CD1c-positive myeloid dendritic cell (primary cell): ENCODE measurements at regions not wholly inside any gene's neighbourhood (a gene's known extent, or its start where the extent isn't known, plus 50 kb on each side); places are given as distances from the start of the nearest gene placed in this dataset.
A peak's percentile ranks its signal among the peaks of the same experiment; 100 is the strongest.

ENCODE experiments used
- DNase-seq: peaks from one replicate; pipeline ENCODE4 v3.0.0-alpha.2; 2016; ENCODE audit errors: extremely low spot score

DNA sequence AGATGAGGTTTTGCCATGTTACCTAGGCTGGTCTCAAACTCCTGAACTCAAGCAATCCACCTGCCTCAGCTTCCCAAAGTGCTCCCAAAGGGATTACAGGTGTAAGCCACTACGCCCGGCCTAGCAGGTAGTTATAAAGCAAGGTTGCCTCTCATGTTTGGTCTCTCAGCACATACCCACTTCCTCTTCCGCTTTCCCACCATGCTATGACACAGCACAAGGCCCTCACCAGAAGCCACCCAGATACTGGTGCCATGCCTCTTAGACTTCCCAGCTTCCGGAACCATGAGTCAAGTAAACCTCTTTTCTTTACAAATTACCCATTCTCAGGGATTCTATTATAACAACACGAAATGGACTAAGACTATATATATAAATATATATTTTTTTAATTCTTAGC, 143.6 kb downstream of the COPRS start:
- DNase-seq: peak; percentile 63

DNA sequence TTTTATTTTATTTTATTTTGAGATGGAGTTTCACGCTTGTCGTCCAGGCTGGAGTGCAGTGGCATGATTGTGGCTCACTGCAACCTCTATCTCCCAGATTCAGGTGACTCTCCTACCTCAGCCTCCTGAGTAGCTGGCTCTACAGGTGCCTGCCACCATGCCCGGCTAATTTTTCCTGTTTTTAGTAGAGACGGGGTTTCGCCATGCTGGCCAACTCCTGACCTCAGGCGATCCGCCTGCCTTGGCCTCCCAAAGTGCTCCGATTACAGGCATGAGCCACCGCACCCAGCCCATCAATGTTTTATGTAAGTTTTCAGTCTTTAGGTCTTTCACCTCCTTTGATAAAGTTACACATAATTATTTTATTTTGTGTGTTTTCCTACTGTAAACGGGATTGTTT, 154.6 kb downstream of the COPRS start:
- no peak for DNase-seq

DNA sequence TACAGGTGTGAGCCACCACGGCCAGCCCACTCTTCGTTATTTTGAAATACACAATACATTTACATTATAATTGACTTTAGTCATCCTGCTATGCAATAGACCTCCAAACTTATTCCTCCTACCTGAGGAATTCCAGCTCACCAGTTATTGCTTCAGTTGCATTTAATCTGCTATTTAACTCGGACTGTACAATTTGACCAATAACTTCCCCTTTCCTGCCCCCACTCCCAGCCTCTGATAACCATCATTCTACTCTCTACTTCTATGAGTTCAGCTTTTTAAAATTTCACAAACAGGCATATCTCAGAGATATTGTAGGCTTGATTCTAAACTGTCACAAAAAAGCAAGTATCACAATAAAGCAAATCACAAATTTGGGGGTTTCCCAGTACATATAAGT, 157.0 kb downstream of the COPRS start:
- DNase-seq: peak; percentile 15

DNA sequence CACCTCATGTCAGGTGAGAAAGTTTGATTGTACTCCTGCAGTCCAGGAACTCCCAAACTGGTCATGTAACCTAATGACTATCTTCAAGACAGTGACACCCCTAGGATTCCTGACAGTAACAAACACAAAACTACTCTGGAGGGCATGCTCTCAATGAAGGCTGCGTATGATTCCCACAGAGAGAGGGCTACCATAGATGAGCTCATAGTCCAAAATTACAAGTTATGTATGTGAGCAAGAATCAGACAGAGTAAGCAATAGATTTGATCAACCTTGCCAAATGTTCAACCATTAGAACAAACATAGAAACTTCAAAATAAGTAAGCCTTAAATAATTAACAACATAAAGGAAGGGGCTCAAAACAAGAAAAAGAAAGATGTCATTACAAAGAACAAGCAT, 158.1 kb downstream of the COPRS start:
- DNase-seq: no peak

DNA sequence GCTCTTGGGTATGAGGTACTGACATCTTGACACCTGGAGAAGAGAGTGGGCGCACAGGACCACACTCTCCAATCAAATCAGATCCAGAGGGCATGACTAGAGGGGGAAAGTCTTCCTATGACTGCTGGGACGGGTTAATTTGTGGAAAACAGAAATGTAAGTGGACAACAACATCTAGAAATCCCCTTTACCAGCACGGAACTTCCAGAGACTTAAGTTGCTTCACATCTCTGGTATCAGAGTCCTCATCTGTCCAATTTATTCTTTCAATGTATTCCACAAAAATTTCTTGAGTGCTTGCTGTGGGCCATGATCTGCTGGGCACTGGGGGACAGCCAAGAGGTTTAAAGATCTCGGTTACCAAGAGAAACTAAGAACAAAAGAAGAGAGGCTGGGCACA, 159.2 kb downstream of the COPRS start:
- no peak for DNase-seq

DNA sequence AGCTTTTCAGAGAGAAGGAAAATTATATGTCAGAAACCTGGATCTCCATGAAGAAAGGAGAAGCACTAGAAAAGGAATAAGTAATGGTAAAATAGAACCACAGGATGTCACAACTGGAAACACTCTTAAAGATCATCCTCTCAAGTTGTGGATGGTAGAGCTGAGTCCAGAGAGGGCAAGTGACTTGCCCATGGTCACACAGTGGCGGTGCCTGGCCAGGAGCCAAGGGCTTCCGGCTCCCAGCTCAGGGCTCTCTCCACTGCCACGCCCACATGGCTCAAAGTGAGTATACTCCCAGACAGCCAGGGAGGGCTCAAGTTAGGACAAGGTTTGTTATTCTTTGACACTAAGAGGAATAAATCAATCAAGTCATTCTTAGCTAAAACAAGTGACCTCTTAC, 159.8 kb downstream of the COPRS start:
- DNase-seq: no peak

DNA sequence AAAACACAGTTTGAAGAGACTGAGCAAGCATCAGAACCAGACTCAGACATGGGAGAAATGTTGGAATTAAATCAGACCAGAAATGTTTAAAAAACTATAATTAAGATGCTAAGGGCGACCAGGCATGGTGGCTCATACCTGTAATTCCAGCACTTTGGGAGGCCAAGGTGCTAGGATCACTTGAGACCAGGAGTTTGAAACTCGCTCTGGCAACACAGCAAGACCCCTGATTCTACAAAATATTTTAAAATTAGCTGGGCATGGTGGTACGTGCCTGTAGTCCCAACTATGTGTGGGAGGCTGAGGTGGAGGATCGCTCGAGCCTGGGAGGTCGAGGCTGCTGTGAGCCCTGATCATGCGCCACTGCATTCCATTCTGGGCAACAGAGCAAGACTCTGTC, 160.3 kb downstream of the COPRS start:
- no peak for DNase-seq

DNA sequence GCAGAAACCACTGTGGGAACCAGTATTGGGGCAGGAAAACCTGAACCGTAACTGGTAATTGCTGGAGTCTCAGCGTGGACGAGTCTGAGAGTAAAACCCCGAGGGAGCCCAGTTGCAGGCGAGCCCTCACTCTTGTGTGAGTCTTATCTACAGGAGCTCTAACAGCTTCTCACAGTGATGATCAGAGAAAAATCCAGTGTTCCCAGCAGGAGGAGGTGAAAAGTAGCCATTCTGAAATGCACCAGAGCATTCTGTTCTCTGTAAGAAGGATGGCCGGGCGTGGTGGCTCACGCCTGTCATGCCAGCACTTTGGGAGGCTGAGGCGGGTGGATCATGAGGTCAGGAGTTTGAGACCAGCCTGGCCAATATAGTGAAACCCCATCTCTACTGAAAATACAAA, 161.2 kb downstream of the COPRS start:
- no peak for DNase-seq

DNA sequence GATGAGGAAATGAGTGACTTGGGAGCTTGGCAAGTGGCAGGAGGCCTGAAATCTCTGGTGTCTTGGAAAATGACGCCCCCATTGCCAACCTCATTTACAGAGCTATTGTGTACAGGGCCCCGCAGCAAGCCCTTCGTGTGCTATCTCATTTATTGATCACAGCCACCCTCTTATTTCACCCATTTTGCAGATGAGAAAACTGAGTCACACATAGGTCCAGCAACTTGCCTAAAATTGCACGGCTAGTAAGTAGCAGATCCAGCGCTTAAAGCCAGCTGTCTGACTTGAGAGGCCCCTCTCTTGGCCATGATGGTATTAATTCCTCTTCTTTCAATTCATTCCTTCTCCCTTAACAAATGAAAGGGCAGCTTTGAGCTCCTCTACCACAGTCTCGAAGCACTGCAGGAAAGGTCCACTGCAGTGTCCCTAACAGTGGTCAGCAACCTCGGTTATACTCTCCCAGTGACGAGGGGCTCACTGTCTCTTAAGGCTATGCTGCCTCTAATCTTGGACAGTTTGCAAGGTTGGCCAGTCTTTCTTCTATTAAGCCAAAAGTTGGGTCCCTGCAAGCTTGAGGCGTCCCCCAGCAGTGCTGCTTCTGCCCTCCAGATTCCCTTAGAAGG, 162.2 kb downstream of the COPRS start:
- no peak for DNase-seq

DNA sequence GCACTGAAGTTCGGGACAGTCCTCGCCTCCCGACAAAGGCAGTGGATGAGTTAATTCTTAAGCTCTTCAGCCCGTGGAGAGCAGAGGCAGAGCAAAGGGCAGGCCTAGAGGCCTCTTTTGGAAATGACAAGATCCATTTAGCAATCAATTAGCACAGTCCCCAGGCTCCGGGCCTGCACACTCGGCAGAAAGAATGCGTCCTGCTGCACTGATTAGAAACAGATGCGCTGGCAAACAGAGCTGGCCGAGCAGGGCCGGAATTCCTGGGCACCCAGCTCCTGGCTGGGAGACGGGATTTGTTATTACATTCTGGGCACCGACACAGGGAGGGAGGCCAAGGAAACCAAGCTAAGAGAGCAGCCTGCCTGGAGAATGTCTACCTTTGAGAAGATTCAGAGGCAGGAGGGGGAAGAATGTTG, 162.9 kb downstream of the COPRS start:
- DNase-seq: no peak

DNA sequence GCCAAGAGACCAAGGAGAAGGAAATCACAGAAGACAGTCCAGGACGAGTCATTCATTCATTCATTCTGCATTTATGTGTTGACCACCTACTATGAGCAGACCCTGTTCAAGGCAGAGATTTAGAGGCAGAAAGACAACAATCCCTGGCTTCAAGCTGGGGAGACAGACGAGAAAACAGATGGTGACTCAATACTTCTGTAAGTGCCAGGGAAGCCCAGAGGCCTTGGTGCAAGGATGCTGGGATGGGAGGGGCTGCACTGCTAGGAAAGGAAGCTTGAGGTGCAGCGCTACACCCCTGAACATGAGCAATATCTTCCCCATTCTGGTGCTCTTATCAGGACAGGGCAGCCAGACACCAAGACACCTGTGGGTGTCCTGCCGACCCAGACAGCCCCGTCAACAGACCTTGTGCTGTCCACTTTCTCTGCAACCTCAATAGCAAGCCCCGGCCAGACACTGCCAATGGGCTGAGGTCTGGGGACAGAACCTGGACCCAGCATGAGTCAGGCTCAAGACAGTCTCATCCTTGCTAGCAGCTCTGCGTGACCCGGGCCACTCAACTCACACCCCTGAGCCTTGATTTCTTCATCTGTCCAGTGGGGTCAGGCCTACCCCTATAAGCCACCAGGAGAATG, 163.5 kb downstream of the COPRS start:
- no peak for DNase-seq

DNA sequence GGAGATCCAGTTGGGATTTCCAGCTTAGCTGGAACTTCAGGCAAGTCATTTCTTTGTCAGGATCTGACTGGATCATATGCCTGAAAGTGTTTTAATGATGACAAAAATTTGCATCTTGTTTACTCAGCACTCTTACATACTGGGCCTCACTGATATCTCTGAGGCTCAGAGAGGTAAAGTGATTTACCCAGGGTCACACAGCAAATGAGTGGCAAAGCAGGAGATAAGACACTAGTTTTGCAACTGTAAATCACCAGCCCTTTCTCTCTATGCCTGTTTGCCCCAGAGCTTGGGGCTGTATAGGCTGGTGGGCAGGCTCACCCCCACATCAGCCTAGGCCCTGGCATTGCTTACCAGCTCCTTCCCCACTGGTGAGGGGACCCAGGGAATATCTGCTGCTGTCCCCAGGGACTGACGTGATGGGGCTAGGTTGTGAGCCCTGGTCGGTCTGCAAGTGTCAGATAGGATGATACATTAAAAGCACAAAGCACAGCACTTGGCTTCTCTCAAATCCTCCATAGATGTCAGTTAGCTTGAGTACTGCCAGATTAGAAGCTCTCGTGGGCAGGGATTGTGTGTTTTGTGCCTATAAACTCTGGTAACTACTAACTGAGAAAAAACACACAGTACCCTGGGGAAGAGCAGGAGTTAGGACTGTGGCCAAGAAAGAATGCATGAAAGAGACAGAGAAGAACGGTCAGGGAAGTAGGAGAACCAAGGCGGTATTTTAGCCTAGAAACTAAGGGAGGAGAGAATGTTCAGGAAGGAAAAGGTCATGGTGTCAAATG, 165.4 kb downstream of the COPRS start:
- no peak for DNase-seq

DNA sequence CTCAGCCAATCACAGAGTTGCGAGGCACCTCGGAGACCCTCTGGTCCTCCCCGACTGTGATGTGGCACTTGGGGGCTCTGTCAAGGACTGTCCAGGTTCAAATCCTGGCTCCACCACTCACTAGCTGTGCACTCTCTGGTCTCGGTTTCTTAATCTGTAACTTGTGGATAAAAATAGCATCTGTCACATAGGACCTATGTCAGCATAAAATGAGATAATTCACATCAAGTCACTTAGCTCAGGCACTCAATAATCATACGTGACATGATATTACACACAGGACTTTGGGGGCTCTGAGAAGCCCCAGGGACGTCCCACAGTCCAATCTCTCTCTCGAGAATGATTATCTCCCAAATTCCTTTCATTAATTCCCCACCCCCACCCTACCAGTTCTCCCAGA, 166.4 kb downstream of the COPRS start:
- no peak for DNase-seq

DNA sequence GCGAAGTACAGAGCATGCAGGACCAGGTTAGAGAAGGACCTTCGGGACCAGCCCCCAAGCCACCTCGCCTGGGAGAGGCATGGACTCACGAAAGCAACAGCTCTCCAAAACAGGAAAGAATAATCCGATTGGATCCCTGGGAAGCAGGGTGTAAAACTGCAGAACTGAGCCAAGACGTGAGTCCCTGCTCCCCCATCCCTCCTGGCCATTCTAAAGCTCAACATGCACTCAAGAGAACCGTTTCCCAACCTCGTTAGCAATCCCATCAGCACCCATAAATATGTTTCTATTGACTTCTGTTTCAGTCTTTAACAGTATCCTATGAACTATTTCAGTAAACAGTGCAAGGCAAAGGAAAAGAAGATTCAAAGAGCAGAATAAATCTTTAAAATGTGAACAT, 167.0 kb downstream of the COPRS start:
- no peak for DNase-seq

DNA sequence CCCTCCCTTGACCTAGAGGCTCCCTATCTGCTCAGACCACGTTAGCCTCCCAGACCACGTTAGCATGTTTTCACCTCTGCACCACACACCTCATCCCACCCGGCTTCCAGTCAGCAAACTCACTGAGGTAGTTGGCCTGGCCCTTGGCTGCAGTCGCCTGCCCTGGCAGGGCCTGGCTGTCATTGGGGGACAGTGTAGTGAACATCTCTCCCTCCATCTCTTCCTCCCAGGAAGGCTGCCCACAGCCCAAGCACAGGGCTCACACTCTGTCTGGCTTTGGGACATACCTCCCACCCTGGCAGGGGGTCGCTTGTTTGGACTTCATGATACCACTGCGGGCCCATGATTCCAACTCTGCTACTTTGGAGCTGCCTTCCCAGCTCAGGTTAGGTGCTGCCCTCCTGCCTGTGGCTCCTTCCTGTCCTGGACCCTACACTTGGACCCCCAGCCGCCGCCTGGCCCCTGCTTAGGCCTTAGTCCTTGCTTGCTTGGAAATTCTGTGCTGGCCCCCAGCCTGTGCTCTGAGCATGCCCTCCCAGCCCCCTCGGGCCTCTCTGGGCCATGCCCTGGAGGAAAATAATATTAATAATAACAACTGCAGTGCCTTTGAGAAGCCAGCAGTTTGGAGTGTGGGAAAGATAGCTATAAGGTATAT, 167.7 kb downstream of the COPRS start:
- DNase-seq: no peak

DNA sequence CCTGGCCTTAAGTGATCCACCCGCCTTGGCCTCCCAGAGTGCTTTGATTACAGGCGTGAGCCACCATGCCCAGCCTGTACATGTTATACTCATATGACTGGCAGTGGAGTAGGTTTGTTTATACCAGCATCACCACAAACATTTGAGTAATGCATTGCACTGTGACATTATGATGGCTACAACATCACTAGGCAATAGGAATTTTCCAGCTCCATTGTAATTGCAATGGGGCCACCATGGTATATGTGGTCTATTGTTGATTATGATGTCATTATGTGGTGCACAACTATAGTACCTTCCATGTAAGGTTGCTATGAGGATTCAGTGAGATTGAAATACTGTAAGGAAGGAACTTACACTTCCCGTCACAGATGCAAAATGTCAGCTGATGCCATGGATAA, 168.9 kb downstream of the COPRS start:
- peak; percentile 11 for DNase-seq

DNA sequence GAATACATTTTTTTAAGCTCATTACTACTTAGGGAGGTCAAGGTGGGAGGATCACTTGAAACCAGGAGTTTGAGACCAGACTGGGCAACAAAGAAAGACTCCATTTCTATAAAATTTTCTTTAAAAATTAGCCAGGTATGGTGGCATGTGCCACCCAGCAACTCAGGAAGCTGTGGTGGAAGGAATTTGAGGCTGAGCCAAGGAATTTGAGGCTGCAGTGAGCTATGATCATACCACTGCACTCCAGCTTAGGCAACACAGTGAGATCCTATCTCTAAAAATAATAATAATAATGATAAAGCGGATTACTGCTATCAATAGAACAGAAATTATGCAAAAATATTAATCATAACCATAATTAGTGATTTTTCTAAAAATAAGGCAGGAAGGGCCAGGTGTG, 170.3 kb downstream of the COPRS start:
- no peak for DNase-seq

DNA sequence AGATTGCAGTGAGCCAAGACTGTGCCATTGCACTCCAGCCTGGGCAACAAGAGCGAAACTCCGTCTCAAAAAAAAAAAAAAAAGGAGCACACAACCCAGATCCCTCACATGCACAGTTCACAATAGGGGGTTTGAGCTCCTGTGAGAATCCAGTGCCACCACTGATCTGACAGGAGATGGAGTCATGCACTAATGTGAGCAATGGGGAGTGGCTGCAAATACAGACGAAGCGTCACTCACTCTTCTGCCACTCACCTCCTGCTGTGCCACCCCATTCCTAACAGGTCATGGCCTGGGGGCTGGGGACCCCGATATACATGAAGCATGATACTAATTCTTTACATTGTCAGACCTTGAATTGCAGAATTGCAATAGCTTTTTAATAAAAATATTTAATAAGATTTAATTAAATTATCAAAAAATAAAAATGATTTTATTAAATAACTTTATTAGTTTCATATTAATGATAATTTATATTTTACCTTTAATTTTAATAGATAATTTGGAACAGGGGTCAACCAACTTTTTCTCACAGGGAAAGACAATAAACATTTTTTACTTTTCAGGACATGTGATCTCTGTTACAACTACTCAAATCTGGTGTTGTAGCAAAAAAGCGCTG, 171.4 kb downstream of the COPRS start:
- no peak for DNase-seq

DNA sequence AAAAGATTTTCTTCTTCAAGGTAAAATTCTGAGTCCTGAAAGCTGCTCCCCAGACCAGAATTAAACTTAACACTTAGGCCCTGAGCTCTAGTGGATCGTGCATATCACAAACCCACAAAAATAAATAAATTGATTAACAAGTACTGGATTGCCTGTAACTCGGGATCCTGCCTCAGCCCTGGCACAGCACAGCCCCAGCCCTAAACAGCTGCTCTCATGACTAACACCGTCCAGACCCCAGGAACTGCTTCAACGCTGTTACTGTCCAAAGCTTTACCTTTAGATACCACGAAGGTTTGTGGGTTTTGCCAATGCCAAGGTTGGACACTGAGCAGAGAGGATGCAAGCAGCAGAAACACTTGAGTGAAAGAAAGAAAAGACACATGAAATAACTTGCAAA, 172.5 kb downstream of the COPRS start:
- DNase-seq: no peak

DNA sequence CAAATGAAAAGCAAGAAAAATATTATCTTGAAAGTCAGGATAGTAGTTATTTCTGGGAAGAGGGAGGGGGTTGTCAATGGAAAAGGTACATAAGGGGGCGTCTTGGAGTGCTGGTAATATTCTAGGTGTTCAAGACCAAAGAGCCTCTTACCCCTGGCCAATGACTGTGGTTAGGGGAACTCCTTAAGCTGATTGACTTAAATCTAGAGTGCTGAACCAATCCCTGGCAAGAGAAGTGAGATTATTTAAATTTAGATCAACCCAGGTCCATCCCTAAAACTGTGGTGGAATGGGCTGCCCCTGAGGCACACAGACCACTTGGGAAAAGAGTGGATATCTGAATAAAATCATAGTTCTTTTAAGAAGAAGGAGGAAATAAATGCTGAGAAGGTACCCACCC, 174.1 kb downstream of the COPRS start:
- DNase-seq: no peak

DNA sequence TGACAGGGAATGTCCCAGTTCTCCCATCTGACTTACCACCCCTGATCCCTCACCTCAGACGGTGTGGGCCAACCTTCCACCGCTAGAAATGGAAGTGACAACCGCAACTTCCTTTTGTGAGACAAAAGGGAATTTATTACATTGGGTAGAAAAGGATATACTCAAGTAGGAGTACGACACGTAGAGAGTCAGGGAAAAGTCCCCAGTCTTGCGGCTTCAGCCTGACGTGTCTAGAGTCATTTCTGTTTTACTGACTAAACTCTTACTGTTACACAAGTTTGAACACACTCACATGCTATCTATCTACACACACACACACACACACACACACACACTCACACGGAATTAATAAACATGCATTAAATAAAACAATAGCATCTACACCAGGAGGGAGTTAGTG, 178.9 kb downstream of the COPRS start:
- peak; percentile 86 for DNase-seq

DNA sequence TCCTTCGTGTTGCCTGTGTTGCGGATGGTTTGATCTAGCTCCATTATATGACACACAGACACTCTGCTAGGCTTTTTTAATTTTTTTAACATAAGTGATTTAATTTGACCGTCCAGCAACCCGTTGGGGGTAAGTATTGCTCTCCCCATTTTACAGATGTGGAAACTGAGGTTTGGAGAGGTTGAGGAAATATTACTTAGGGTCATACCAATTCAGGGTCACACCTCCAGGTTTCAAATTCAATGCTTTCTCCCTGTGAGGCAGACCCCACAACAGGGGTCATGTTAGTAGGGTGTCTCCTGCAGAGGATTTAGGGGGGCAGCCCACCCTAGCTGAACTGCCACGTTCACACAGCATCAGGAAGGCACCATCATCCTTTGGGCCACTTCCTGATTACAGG, 179.4 kb downstream of the COPRS start:
- DNase-seq: no peak
